Suprapubic skin (tissue), 4 donors: ENCODE measurements at regions not wholly inside any gene's neighbourhood (a gene's known extent, or its start where the extent isn't known, plus 50 kb on each side); places are given as distances from the start of the nearest gene placed in this dataset.
"Not testable (repeated sequence)": the region's sequence is repeated elsewhere in the genome, so short reads cannot be mapped to it uniquely, and the experiment has no call there.

Source experiments
- DNase-seq, 2 donors: peaks; one replicate each; pipeline ENCODE4 v3.0.0-alpha.2; 2019; ENCODE audit warnings: low spot score in 2 of 2
- H3K27ac ChIP-seq: fragments of 200-600 bp; sonication (generic); one replicate; pipeline ENCODE4 v1.5.1; 2019
- H3K27me3 ChIP-seq: fragments of 200-600 bp; sonication (generic); one replicate; pipeline ENCODE4 v1.5.1; 2019
- H3K36me3 ChIP-seq: fragments of 200-600 bp; sonication (generic); one replicate; pipeline ENCODE4 v1.5.1; 2019
- H3K4me1 ChIP-seq: fragments of 200-600 bp; sonication (generic); one replicate; pipeline ENCODE4 v1.5.1; 2019
- H3K4me3 ChIP-seq: fragments of 200-600 bp; sonication (generic); one replicate; pipeline ENCODE4 v1.5.1; 2019; ENCODE audit warnings: mild to moderate bottlenecking
- H3K9me3 ChIP-seq: fragments of 200-600 bp; sonication (generic); one replicate; pipeline ENCODE4 v1.5.1; 2019
- EP300 ChIP-seq: sonication (generic); formaldehyde crosslinking; IDR thresholded peaks from one replicate; pipeline ENCODE4 v1.6.1; 2017; ENCODE audit warnings: antibody characterized with exemption
- POLR2A ChIP-seq, 2 donors: fragments of 450-650 bp; IDR thresholded peaks; one replicate each; pipeline ENCODE4 v1.6.1; 2017; ENCODE audit warnings: antibody characterized with exemption in 2 of 2, mild to moderate bottlenecking in 2 of 2, moderate library complexity in 2 of 2
- POLR2AphosphoS5 ChIP-seq, 3 donors: sonication (generic); formaldehyde crosslinking; IDR thresholded peaks; one replicate each; pipeline ENCODE4 v1.6.1; 2017; ENCODE audit warnings: antibody characterized with exemption in 3 of 3
- WGBS: methylation state at CpG from one replicate; pipeline ENCODE4 v1.1.5; 2018; 5-methylcytosine and 5-hydroxymethylcytosine counted together
- TF ChIP-seq, protein P1 (sequence below), 2 donors: fragments of 200-600 bp in 1 of 2; fragments of 450-650 bp in 1 of 2; sonication (generic) in 1 of 2; IDR thresholded peaks; one replicate each; pipeline ENCODE4 v1.5.1; 2016 to 2019; ENCODE audit warnings: antibody characterized with exemption in 2 of 2, mild to moderate bottlenecking in 1 of 2, moderate library complexity in 1 of 2

DNA sequence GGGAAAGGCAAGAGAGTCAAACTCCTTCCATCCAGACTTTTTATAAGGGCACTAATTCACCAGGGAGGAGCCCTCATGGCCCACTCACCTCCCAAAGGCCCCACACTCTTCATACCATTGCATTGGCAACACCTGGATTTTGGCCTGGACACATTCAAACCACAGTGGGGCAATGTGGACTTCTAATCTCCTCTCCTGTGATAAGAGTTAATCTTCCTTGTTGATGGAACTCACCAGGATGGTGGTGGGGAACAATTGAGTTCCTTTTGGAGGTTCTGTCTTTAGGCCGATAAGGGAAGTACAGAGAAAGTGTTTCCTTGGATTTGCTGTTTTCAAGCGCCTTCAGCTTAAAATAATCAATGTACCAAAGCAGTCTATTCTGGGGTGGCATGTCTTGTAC lies 268.7 kb downstream of the CD83 start:
- TF ChIP-seq EP300 (no peak), POLR2AphosphoS5 (IDR thresholded peaks at IDR 0.05) (no peak), POLR2A (IDR thresholded peaks at IDR 0.05) (no peak)
- TF ChIP-seq, protein P1, sequence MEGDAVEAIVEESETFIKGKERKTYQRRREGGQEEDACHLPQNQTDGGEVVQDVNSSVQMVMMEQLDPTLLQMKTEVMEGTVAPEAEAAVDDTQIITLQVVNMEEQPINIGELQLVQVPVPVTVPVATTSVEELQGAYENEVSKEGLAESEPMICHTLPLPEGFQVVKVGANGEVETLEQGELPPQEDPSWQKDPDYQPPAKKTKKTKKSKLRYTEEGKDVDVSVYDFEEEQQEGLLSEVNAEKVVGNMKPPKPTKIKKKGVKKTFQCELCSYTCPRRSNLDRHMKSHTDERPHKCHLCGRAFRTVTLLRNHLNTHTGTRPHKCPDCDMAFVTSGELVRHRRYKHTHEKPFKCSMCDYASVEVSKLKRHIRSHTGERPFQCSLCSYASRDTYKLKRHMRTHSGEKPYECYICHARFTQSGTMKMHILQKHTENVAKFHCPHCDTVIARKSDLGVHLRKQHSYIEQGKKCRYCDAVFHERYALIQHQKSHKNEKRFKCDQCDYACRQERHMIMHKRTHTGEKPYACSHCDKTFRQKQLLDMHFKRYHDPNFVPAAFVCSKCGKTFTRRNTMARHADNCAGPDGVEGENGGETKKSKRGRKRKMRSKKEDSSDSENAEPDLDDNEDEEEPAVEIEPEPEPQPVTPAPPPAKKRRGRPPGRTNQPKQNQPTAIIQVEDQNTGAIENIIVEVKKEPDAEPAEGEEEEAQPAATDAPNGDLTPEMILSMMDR (IDR thresholded peaks at IDR 0.05) = no peak
- Histone ChIP-seq H3K27me3 (no peaks in the 10 kb centered on the region), H3K4me3 (no peak overlapping the region), H3K4me1 (peaks cover 3% of the 10 kb centered on the region), H3K27ac (no peak overlapping the region), H3K36me3 (no peaks in the 10 kb centered on the region), H3K9me3 (no peaks in the 10 kb centered on the region)
- no peak for DNase-seq
- 90% methylated on average over 2 of the region's 2 CpGs for WGBS

DNA sequence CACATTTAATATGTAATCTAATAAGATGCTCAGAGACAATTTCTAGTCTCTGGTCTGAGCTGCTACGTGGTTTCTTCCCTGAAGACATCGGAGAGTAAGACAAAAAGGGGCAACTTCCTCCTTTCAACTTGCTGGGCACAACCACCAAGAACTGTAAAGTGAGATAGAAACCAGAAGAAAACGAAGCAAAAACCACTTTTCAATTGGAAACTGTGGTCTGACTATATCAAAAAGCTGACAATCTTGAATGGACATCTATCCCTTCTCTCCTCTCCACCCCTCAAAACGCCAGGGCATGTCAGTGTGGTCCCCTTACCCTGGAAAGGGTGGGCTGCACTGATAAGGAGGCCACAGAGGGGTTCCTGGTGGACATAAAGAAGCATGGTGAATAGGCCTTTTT lies 269.1 kb downstream of the CD83 start:
- Histone ChIP-seq H3K9me3 (no peaks in the 10 kb centered on the region), H3K27ac (no peak overlapping the region), H3K4me3 (no peak overlapping the region), H3K4me1 (peaks cover 3% of the 10 kb centered on the region), H3K27me3 (no peaks in the 10 kb centered on the region), H3K36me3 (no peaks in the 10 kb centered on the region)
- 82% methylated on average over 4 of the region's 4 CpGs for WGBS
- no peak for DNase-seq
- no peak for TF ChIP-seq POLR2AphosphoS5 (IDR thresholded peaks at IDR 0.05)
- TF ChIP-seq EP300 = no peak
- TF ChIP-seq, protein P1 (IDR thresholded peaks at IDR 0.05) = no peak
- no peak for TF ChIP-seq POLR2A (IDR thresholded peaks at IDR 0.05)

DNA sequence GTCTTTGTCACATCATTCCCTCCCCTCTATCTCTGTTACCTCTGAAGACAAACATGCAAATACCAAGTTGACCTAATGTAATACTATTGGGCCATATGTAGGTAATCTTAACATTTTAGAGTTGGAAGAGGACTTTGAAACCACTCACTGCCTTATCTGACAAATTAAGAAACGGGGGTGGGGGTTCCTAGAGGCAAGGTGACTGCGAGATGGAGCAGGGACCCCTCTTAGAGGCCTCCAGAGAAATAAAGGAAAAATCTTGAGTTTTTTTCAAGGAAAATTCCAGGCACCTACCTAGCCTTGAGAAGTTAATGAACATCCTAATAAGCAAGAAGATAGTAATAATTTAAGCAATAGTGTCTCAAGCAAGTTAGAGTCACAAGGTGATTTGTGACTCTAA lies 270.8 kb downstream of the CD83 start:
- H3K27ac ChIP-seq = no peak overlapping the region
- 91% methylated on average over 2 of the region's 2 CpGs for WGBS
- no peak for DNase-seq
- H3K4me3 ChIP-seq = no peak overlapping the region
- H3K9me3 ChIP-seq = no peaks in the 10 kb centered on the region
- TF ChIP-seq, protein P1 (IDR thresholded peaks at IDR 0.05) = no peak
- TF ChIP-seq POLR2A (IDR thresholded peaks at IDR 0.05) (no peak), POLR2AphosphoS5 (IDR thresholded peaks at IDR 0.05) (no peak), EP300 (no peak)
- peaks cover 3% of the 10 kb centered on the region for H3K4me1 ChIP-seq
- no peaks in the 10 kb centered on the region for H3K36me3 ChIP-seq
- no peaks in the 10 kb centered on the region for H3K27me3 ChIP-seq

DNA sequence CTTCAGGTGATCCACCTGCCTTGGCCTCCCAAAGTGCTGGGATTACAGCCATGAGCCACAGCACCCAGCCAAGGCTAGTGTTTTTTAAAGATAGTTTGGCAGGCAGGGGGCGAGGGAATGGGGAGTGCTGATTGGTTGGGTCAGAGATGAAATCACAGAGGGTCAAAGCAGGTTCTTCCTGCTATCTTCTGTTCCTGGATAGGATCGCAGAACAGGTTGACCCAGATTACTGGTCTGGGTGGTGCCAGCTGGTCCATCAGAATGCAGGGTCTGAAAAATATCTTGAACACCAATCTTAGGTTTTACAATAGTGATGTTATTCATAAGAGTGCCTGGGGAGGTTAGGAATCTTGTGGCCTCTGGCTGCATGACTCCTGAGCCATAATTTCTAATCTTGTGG lies 272.2 kb downstream of the CD83 start:
- H3K36me3 ChIP-seq, H3K4me3 ChIP-seq, H3K27ac ChIP-seq, H3K9me3 ChIP-seq, H3K4me1 ChIP-seq, H3K27me3 ChIP-seq, DNase-seq: not testable (repeated sequence)
- 67% methylated on average over 2 of the region's 2 CpGs for WGBS

DNA sequence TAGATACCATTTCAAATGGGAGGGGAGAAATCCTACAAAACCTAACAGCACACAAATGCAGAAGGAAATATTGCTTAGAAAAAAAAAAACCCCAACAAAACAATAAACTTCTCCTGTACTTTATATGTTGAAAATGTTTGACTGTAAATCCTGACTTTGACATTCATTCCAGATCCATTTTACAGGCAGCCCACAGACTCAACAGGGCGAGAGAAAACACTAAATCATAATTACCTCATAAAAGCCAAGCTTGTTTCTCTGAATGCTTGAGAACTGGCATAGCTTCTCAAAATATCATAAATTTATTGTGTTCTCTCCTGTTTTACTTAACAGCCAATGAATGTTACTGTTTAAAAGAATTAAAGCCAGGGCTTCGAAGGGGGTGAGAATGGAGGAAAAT lies 273.2 kb downstream of the CD83 start:
- Histone ChIP-seq H3K4me3 (no peak overlapping the region), H3K9me3 (no peaks in the 10 kb centered on the region), H3K36me3 (no peaks in the 10 kb centered on the region), H3K4me1 (no peaks in the 10 kb centered on the region), H3K27ac (no peak overlapping the region), H3K27me3 (no peaks in the 10 kb centered on the region)
- TF ChIP-seq, protein P1 (IDR thresholded peaks at IDR 0.05) = no peak
- no peak for TF ChIP-seq EP300
- no peak for TF ChIP-seq POLR2A (IDR thresholded peaks at IDR 0.05)
- TF ChIP-seq POLR2AphosphoS5 (IDR thresholded peaks at IDR 0.05) = no peak
- 56% methylated on average over 2 of the region's 2 CpGs for WGBS
- no peak for DNase-seq

DNA sequence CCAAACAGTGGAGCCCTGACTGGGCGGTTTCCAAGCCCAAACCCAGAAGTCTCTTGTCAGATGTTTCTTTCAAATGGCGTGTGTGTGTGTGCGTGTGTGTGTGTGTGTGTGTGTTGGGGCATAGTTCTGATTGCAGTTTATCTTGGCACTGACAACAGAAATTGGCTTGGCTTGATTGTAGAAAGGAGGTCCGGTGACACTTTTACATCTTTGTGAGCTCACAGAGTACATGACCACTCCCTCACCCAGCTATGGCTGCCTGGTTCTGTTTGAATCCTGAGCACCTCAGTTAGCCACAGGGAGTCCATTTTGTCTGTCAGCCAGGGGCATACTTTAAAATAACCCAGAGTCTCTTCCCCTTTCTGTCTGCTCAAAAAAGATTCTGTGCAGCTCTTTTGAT lies 276.3 kb downstream of the CD83 start:
- Histone ChIP-seq H3K27me3 (no peaks in the 10 kb centered on the region), H3K4me1 (no peaks in the 10 kb centered on the region), H3K27ac (no peak overlapping the region), H3K4me3 (no peak overlapping the region), H3K36me3 (no peaks in the 10 kb centered on the region), H3K9me3 (no peaks in the 10 kb centered on the region)
- DNase-seq = no peak
- 44% methylated on average over 4 of the region's 4 CpGs for WGBS
- TF ChIP-seq POLR2AphosphoS5 (IDR thresholded peaks at IDR 0.05) (no peak), POLR2A (IDR thresholded peaks at IDR 0.05) (no peak), EP300 (no peak)
- TF ChIP-seq, protein P1 (IDR thresholded peaks at IDR 0.05) = no peak
